K562 (cell line): ENCODE measurements at regions not wholly inside any gene's neighbourhood (a gene's known extent, or its start where the extent isn't known, plus 50 kb on each side); places are given as distances from the start of the nearest gene placed in this dataset.

Source experiments
- ATAC-seq: fragments of 200-7000 bp; cut with Tn5 transposase; 3 replicates; pipeline ENCODE4 v1.9.1; 2020; ENCODE audit warnings: moderate library complexity
- BruUV-seq: library from RNA; stranded (reverse); fragments of 400-500 nt; replicated peaks from 2 replicates; lab custom pipeline; 2021; lab: Mats Ljungman, UMichigan
- CTCF ChIA-PET: fragments of 300-600 bp; formaldehyde crosslinking; extraction: SDS; loops from one replicate; lab custom pipeline; 2021; ENCODE audit warnings: low intra/inter-chr PET ratio; lab: Yijun Ruan, JAX
- POLR2A ChIA-PET: fragments of 300-600, 350-650 bp; sonication (Branson Sonifier 250); formaldehyde crosslinking; extraction: SDS; loops from one replicate; lab custom pipeline; 2021; ENCODE audit warnings: antibody characterized with exemption, inconsistent platforms; lab: Yijun Ruan, JAX
- DNase-seq, 4 experiments: peaks; one replicate each; pipeline versions ENCODE4 v3.0.0 to v3.0.0-alpha.2; 2011 to 2018; ENCODE audit warnings: low spot score in 3 of 4, mixed read lengths in 3 of 4; ENCODE audit errors: extremely low read depth in 1 of 4
- FAIRE-seq: peaks from 2 replicates; lab custom pipeline; 2011; peaks lifted over from hg19 to GRCh38; lab: Jason Lieb, UNC
- H2AFZ ChIP-seq: 2 replicates; pipeline ENCODE4 v1.6.0; 2011; ENCODE audit warnings: low read depth, low read length, control low read depth, inconsistent platforms
- H3K27ac ChIP-seq: fragments of 200-600 bp; 3 replicates; pipeline ENCODE4 v1.8.0; 2011; ENCODE audit warnings: low read depth, mild to moderate bottlenecking, control low read depth, inconsistent platforms, low read length, moderate library complexity, mixed read lengths; ENCODE audit errors: extremely low read depth
- H3K27me3 ChIP-seq, 2 experiments: fragments of 300-600 bp in 1 of 2; 2 replicates in 1 of 2; 3 replicates in 1 of 2; pipeline versions ENCODE4 v1.6.0 to v1.8.0; 2011; ENCODE audit warnings: inconsistent platforms in 2 of 2, low read length in 2 of 2, mild to moderate bottlenecking in 1 of 2, mixed read lengths in 1 of 2, moderate library complexity in 1 of 2; ENCODE audit not compliant: control insufficient read depth in 2 of 2, insufficient read depth in 2 of 2
- H3K36me3 ChIP-seq: fragments of 300-600 bp; 3 replicates; pipeline ENCODE4 v1.8.0; 2011; ENCODE audit warnings: mild to moderate bottlenecking, low read length, inconsistent platforms; ENCODE audit not compliant: control insufficient read depth, insufficient read depth
- H3K4me1 ChIP-seq, 2 experiments: fragments of 200-600 bp in 1 of 2; replicated peaks in 1 of 2; 2 replicates in 1 of 2; 3 replicates in 1 of 2; pipeline versions ENCODE4 v1.5.1 to v1.8.0; 2011; ENCODE audit warnings: inconsistent platforms in 2 of 2, low read length in 2 of 2, mild to moderate bottlenecking in 1 of 2, mixed read lengths in 1 of 2, moderate library complexity in 1 of 2; ENCODE audit not compliant: control insufficient read depth in 2 of 2, insufficient read depth in 2 of 2
- H3K4me2 ChIP-seq: 2 replicates; pipeline ENCODE4 v1.6.1; 2011; ENCODE audit warnings: low read length, control low read depth, inconsistent platforms, mixed read lengths; ENCODE audit not compliant: insufficient read depth
- H3K4me3 ChIP-seq: fragments of 200-600 bp; sonication (generic), shearing (Covaris generic); 2 replicates; pipeline ENCODE4 v1.5.1; 2016; ENCODE audit warnings: control low read depth, inconsistent platforms
- H3K79me2 ChIP-seq: fragments of 200-600 bp; 3 replicates; pipeline ENCODE4 v1.8.0; 2011; ENCODE audit warnings: low read length, inconsistent platforms; ENCODE audit not compliant: control insufficient read depth, insufficient read depth
- H3K9ac ChIP-seq, 2 experiments: 2 replicates each; pipeline versions ENCODE4 v1.6.0 to v1.6.1; 2011; ENCODE audit warnings: low read depth in 2 of 2, low read length in 2 of 2, control low read depth in 1 of 2, inconsistent platforms in 1 of 2, mild to moderate bottlenecking in 1 of 2, mixed read lengths in 1 of 2; ENCODE audit not compliant: insufficient read depth in 1 of 2
- H3K9me1 ChIP-seq: one replicate; pipeline ENCODE4 v1.6.0; 2011; ENCODE audit warnings: inconsistent platforms, mild to moderate bottlenecking, low read length, moderate library complexity; ENCODE audit not compliant: control insufficient read depth, insufficient read depth
- H3K9me3 ChIP-seq: replicated peaks from 2 replicates; pipeline ENCODE4 v1.5.1; 2011; ENCODE audit warnings: low read depth, low read length, inconsistent platforms; ENCODE audit not compliant: control insufficient read depth, insufficient read depth
- H4K20me1 ChIP-seq: replicated peaks from 2 replicates; pipeline ENCODE4 v1.6.1; 2011; ENCODE audit warnings: low read length, inconsistent platforms, mixed read lengths; ENCODE audit not compliant: control insufficient read depth, insufficient read depth
- ESRRA ChIP-seq: fragments of 450-650 bp; IDR thresholded peaks from 2 replicates; pipeline ENCODE4 v1.6.1; 2014; ENCODE audit warnings: low read depth, mild to moderate bottlenecking, moderate library complexity, borderline replicate concordance
- FOXA3 ChIP-seq, 2 experiments: fragments of 450-650 bp in 1 of 2; sonication (generic) in 1 of 2; formaldehyde crosslinking; IDR thresholded peaks in 1 of 2; conservative IDR thresholded peaks in 1 of 2; 2 replicates each; pipeline versions ENCODE4 v1.4.0 to v1.8.0; 2020 to 2022; ENCODE audit warnings: mild to moderate bottlenecking in 2 of 2, missing genetic modification reagents in 1 of 2
- MTA1 ChIP-seq: fragments of 450-650 bp; IDR thresholded peaks from 2 replicates; pipeline ENCODE4 v1.6.1; 2017; ENCODE audit warnings: borderline replicate concordance
- SOX6 ChIP-seq: fragments of 450-650 bp; IDR thresholded peaks from 2 replicates; pipeline ENCODE4 v1.6.1; 2014; ENCODE audit warnings: mild to moderate bottlenecking
- WGBS: fragments of 100-300 bp; shearing (Covaris generic); methylation state at CpG from one replicate; pipeline ENCODE4 v1.1.6; 2016; ENCODE audit warnings: low coverage, mixed read lengths; ENCODE audit not compliant: insufficient coverage; ENCODE audit errors: missing lambda C conversion rate; 5-methylcytosine and 5-hydroxymethylcytosine counted together
- in situ Hi-C: fragments of 300-500 bp; cut with MboI; formaldehyde crosslinking; loops from 4 replicates; pipeline ENCODE4 v1.15.0; 2018; ENCODE audit warnings: inconsistent platforms, mixed read lengths
- intact Hi-C: fragments of 100-400 bp; cut with micrococcal nuclease; formaldehyde crosslinking; loops from 2 replicates; pipeline ENCODE4 v1.14.2; 2022

DNA sequence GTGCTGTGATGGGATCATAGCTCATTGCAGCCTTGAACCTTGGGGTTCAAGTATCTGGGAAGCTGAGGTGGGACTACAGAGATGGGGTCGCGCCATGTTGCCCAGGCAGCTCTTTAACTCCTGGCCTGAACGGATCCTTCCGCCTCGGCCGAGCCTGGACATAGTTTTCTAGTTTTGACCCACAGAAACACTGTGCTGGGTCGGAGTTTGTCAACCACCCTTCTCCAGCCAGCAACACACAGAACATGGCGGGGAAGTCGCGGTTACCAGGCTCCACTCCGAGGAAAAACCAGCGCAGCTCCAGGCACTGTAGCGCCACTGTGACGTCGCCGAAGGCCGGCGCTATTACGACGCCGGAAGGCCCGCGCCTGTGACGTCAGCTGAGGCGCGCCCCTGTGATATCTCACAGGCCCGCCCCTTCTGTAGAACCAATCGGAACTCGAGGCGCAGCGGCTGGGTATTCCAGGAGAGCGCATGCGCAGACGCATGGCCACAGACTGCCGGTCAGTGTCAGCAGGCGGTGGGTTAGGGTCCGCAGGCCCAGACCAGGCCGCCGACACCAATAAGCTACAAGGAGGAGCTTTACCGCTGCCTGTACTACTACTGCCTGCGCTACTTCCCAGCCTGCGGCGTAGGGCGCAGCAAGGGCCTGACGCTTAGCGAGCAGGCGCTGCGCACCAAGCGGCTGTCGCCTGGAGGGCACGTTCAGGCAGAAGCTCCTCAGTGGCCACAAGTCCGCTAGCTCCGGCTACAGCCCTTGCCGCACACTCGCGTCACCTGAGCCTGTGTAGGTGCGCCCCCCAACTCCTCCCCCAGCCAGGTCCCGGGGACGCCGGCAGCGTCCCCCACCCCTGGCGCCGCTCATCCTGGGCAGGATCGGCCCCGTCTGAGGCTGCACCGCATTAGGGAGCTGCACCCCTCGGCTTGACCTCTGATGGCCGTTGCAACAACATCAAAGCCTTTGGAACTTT lies 135.2 kb upstream of the KCTD7 start (continued):
- TF ChIP-seq MTA1: peak; percentile 99

DNA sequence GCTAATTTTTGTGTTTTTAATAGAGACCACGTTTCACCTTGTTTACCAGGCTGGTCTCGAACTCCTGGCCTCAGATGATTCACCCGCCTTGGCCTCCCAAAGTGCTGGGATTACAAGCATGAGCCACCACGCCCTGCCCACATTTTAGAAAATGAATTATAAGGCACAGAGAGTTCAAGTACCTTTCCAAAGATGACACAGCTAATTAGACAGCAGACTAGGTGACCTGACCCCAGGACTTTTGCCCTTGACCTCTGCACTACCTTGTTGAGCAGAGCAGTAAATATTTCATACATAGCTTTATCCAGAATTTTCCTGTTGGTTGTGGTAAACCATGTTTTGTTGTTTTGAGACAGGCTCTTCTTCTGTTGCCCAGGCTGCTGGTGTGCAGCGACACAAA lies 131.3 kb upstream of the KCTD7 start:
- in situ Hi-C loops: no loop called here
- Histone ChIP-seq H3K79me2 (peaks cover 18% of the 10 kb centered on the region), H3K9ac (no peak overlapping the region; a peak in 1 of 4 replicates), H3K4me2 (no peak overlapping the region), H3K9me1 (no peaks in the 10 kb centered on the region), H3K27me3 (no peaks in the 10 kb centered on the region), H3K36me3 (0 out of 3 replicates have a peak, but pooled peaks cover 3% of the 10 kb centered on the region), H2AFZ (no peak overlapping the region), H3K4me1 (peaks cover 12 to 29% of the 10 kb centered on the region in 2 experiments), H3K27ac (no peak overlapping the region), H3K4me3 (no peak overlapping the region), H4K20me1 (no peaks in the 10 kb centered on the region), H3K9me3 (no peaks in the 10 kb centered on the region)
- FAIRE-seq (no peak), DNase-seq (no peak), ATAC-seq (no peak)
- CTCF ChIA-PET: no interaction called here
- intact Hi-C loops: no loop called here
- WGBS: 70% methylated on average over 5 of the region's 5 CpGs
- POLR2A ChIA-PET: interaction anchor here (0.6 kb wide), 2 partner anchors 22 to 484 kb away, joined by 3 read pairs; no protein-coding TSS in a partner anchor
- no TSS peak for BruUV-seq
- TF ChIP-seq SOX6 (no peak), ESRRA (peak; percentile 28; the same call in 1 of the 2 replicates), FOXA3 (CRISPR knock-in tag; conservative IDR thresholded peaks at IDR 0.05 in 1 of 2, IDR thresholded peaks at IDR 0.05 in 1 of 2) (no peak)
